GM13977 (cell line): ENCODE measurements at regions not wholly inside any gene's neighbourhood (a gene's known extent, or its start where the extent isn't known, plus 50 kb on each side); places are given as distances from the start of the nearest gene placed in this dataset.
A peak's percentile ranks its signal among the peaks of the same experiment; 100 is the strongest.

ENCODE experiments used
- DNase-seq: peaks from one replicate; pipeline ENCODE4 v3.0.0; 2012; ENCODE audit warnings: low spot score
- in situ Hi-C: fragments of 300-500 bp; cut with MboI; formaldehyde crosslinking; loops from one replicate; pipeline ENCODE4 v1.12.0; 2022; ENCODE audit warnings: low sequenced_read_pairs, low pct_unique_long_range_greater_than_20kb, mixed read lengths, inconsistent platforms; ENCODE audit not compliant: unreplicated experiment
- TF ChIP-seq, protein P1 (sequence below): IDR thresholded peaks from 2 replicates; pipeline ENCODE4 v1.5.1; 2012; ENCODE audit warnings: mild to moderate bottlenecking, control low read depth; ENCODE audit not compliant: insufficient read depth; ENCODE audit errors: extremely low read depth, missing control alignments

DNA sequence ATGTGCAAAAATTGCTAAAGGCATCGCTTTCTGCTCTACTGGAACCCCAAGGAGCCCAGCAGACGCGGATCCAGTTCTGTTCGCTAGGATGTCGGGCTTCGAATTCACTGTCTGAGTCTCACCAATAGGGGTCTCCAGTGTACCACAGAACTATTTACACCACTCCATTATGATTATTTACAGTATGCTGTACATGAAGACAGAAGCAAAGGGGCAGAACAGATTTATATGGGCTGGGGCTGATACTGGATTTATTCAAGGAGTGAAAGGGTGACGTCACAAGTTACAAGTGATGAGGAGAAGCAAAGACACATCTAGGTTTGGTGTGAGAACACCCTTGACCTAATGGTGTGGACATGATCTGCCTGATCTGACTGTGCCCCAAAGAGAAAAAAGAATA lies 185.3 kb upstream of the ATP5MC3 start:
- TF ChIP-seq, protein P1, sequence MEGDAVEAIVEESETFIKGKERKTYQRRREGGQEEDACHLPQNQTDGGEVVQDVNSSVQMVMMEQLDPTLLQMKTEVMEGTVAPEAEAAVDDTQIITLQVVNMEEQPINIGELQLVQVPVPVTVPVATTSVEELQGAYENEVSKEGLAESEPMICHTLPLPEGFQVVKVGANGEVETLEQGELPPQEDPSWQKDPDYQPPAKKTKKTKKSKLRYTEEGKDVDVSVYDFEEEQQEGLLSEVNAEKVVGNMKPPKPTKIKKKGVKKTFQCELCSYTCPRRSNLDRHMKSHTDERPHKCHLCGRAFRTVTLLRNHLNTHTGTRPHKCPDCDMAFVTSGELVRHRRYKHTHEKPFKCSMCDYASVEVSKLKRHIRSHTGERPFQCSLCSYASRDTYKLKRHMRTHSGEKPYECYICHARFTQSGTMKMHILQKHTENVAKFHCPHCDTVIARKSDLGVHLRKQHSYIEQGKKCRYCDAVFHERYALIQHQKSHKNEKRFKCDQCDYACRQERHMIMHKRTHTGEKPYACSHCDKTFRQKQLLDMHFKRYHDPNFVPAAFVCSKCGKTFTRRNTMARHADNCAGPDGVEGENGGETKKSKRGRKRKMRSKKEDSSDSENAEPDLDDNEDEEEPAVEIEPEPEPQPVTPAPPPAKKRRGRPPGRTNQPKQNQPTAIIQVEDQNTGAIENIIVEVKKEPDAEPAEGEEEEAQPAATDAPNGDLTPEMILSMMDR, result peak; percentile 71
- in situ Hi-C loops, result loop anchor here (25.0 kb wide), 1 partner anchor 745 kb away; the partner anchor contains the start of genes HOXD10, HOXD11 and HOXD9
- peak; percentile 16 for DNase-seq

DNA sequence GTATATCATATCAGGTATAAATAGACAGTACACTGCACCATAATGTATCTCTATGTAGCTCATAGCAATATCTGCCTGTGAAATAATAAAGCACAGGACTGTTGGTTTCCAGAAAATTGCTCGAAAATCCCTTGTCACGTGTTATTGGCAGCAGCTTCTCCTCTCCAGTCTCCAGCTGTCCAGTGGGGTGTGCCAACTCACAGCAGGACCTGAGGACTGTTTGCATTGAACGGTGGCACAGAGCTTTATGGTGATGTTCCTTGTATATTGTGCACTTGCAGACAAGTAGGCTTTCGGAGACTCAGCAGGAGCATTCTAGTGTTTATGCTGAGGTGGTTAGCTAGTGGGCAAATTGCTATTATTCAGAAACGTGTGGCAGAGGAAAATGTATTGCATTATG lies 182.2 kb upstream of the ATP5MC3 start:
- in situ Hi-C loops, result loop anchor here (25.0 kb wide), 1 partner anchor 749 kb away; the partner anchor contains the start of genes HOXD10, HOXD11 and HOXD9
- no peak for DNase-seq
- TF ChIP-seq, protein P1, result no peak

DNA sequence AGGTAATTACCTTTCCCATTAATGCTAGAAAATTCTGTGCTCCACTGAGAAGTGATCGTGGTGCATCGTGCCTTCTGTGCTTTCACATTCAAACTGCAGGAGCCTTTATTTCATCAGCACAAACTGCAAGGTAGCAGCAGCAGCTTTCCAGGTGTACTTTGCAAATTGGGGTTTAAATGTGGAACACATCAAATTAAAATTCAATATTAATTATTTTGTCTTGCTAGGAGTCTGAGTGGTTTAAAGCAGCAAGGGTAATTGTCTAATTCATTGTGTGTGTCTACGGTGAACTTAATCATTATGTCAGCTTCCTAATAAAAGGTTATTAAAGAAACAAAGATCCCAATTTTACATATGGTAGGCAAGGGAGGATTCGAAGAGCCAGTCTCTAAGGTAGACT lies 180.8 kb upstream of the ATP5MC3 start:
- DNase-seq, result no peak
- in situ Hi-C loops, result loop anchor here (25.0 kb wide), 1 partner anchor 750 kb away; the partner anchor contains the start of genes HOXD10, HOXD11 and HOXD9
- TF ChIP-seq, protein P1, result no peak

DNA sequence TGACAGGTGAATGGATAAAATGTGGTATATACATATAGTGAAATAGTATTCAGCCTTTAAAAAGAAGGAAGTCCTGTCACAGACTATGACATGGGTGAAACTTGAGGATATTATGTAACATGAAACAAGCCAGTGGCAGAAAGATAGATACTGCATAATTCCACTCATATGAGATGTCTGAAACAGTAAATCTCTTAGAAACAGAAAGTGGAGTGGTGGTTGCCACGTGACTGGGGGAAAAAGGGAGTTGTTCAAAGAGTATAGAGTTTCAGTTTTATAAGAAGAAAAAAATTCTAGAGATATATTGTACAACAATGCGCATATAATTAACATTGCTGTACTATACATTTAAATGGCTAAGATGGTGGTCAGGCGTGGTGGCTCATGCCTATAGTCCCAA lies 178.2 kb upstream of the ATP5MC3 start:
- in situ Hi-C loops, result loop anchor here (25.0 kb wide), 1 partner anchor 753 kb away; the partner anchor contains the start of genes HOXD10, HOXD11 and HOXD9
- DNase-seq, result no peak
- TF ChIP-seq, protein P1, result no peak

DNA sequence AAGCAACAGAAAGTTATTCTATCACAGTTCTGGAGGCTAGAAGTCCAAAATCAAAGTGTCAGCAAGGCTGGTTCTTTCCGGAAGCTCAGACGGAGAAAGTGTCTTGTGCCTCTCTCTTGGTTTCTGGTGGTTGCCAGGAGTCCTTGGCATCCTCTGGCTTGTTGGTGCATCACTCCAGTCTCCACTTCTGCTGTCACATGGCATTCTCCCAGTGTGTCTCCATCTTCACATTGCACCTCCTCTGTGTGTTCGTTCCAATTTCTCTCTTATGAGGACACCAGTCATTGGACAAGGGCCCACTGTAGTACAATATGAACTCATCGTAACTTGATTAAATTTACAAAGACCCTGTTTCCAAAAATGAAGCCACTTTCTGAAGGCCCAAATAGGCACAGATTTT lies 175.4 kb upstream of the ATP5MC3 start:
- no peak for DNase-seq
- TF ChIP-seq, protein P1, result no peak
- in situ Hi-C loops, result loop anchor here (25.0 kb wide), 1 partner anchor 755 kb away; the partner anchor contains the start of genes HOXD10, HOXD11 and HOXD9

DNA sequence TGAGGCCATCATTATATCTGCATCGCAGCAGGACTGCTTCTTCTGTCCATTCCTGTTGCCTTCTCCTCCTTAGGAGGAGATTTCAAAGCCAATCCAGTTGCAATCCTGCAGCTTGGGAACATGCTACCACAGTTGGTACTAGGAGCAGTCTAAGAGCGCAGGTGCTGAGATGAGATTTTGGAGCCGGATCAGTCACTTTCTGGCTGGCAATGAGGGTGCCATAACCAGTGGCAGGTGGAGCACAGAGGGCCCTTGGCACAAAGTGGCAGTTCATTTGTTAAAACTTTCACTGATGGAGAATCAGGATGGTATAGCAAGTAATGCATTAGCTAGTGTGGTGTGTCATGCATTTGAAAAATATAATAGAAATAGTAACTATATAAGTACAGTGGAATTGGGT lies 173.7 kb upstream of the ATP5MC3 start:
- no peak for DNase-seq
- TF ChIP-seq, protein P1, result no peak
- in situ Hi-C loops, result loop anchor here (25.0 kb wide), 1 partner anchor 757 kb away; the partner anchor contains the start of genes HOXD10, HOXD11 and HOXD9
